NCI-H748 (cell line): ENCODE measurements at regions not wholly inside any gene's neighbourhood (a gene's known extent, or its start where the extent isn't known, plus 50 kb on each side); places are given as distances from the start of the nearest gene placed in this dataset.
A peak's percentile ranks its signal among the peaks of the same experiment; 100 is the strongest.
"Not testable (repeated sequence)": the region's sequence is repeated elsewhere in the genome, so short reads cannot be mapped to it uniquely, and the experiment has no call there.

Source experiments
- DNase-seq: peaks from one replicate; lab custom pipeline; 2025; ENCODE audit not compliant: unreplicated experiment; lab: John Stamatoyannopoulos, UW

- DNase-seq, result no peak
Observed at GRCh38 chr11:69884751-69885150, 65.5 kb upstream of the FGF3 start.

GRCh38 chr11:69887330-69887729, 68.1 kb upstream of the FGF3 start:
- DNase-seq, result no peak

- DNase-seq, result no peak
Observed at GRCh38 chr11:69887841-69888427, 68.7 kb upstream of the FGF3 start.

GRCh38 chr11:69888483-69889181, 69.4 kb upstream of the FGF3 start:
- DNase-seq, result peak; percentile 80

DNA sequence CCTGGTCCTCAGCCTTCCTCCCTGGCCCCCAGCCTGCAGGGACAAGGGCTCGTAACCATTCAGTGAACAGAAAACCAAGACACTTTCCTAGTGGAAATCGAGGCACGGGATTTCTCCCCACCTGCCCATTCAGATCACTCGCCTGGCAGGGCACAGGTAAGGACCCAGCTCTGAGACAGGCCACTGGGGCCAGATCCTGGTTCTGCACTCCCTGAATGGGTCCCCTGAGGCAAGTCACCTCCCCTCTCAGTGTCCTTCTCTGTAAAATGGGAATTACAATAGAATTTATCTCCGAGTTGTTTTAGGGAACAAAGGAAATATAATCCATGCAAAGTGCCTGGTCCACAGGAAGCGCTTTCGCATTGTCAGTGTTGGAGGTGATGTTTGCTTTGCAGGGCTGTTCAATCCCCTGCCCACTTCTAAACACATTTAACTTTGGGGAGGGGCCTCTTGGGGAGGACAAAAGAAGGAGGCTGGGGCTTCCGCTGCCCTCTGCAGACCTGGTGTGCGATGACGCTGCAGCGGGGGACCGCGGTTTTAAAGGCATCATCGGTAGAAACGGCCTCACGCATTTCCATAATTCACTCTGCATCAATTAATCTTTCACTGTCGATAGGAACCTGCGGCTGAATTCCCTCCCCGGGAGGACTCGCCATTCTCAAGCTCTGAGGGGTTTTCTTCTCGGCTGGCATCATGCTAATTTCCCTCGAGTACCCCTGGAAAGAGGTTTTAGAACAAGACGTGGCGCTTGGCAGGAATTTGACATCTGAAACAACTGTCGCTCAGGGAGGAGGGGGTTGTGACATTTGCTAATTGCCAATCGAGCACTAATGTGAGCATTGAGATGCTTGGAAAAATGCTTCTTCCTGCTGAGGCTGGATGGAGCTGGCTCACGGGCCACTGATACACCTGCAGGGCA, 70.4 kb upstream of the FGF3 start:
- DNase-seq, result peak; percentile 95

DNA sequence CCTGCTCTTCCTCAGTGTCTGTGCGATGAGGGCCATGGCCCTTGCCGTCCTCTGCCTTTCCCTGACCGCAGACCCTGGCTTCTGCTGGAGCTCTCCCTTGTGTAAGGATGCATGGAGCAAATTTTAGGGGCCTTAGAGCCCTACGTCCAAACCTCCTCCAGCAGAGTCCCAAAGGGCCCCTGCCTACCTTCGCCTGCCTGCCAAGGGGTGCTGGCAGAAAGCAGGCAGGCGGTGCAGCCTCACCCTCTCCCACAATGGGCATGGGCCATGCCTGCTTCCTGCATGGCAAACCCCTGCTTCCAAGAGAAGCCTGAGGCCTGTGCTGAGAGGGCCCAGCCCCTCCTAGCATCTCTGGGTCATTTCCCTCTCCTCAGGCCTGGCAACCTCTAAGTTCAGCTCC, 71.3 kb upstream of the FGF3 start:
- no peak for DNase-seq

GRCh38 chr11:69891421-69892236, 72.4 kb upstream of the FGF3 start:
- peak; percentile 16 for DNase-seq

- no peak for DNase-seq
Observed at GRCh38 chr11:69892237-69892985, 73.2 kb upstream of the FGF3 start.

DNA sequence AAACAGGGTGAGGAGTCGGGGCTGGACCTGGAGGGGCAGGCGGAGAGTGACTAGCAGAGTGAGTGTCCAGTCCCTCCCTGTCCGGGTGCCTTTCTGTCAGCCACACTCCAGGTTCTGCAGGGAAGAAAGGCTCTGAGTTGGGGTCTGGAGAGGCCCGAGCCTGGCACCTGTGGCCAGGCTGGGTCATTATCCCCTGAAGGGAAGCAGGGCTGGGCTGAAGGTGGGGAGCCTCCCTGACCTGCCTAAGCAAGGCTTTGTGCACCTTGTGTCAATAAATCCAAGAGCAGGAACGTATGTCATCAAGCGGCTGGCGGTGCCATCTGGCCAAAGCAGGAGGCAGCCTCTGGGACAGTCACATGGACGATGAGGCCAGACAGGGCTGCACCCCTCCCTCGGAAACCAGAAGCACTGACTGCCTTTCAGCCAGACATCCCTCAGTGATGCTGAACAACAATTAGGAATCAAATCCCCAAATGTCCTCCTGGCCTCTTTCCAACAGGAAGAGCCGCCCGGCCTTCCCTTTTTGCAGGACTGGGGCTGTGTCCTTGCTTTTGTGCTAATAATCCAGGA, 73.9 kb upstream of the FGF3 start:
- peak; percentile 77 for DNase-seq

GRCh38 chr11:69893631-69894030, 74.4 kb upstream of the FGF3 start:
- DNase-seq, result no peak

GRCh38 chr11:69894181-69894611, 75.0 kb upstream of the FGF3 start:
- DNase-seq, result no peak

- DNase-seq, result no peak
Observed at GRCh38 chr11:69894648-69895047, 75.4 kb upstream of the FGF3 start.

GRCh38 chr11:69896250-69896649, 77.0 kb upstream of the FGF3 start:
- DNase-seq, result no peak

- DNase-seq, result no peak
Observed at GRCh38 chr11:69898123-69898522, 78.9 kb upstream of the FGF3 start.

DNA sequence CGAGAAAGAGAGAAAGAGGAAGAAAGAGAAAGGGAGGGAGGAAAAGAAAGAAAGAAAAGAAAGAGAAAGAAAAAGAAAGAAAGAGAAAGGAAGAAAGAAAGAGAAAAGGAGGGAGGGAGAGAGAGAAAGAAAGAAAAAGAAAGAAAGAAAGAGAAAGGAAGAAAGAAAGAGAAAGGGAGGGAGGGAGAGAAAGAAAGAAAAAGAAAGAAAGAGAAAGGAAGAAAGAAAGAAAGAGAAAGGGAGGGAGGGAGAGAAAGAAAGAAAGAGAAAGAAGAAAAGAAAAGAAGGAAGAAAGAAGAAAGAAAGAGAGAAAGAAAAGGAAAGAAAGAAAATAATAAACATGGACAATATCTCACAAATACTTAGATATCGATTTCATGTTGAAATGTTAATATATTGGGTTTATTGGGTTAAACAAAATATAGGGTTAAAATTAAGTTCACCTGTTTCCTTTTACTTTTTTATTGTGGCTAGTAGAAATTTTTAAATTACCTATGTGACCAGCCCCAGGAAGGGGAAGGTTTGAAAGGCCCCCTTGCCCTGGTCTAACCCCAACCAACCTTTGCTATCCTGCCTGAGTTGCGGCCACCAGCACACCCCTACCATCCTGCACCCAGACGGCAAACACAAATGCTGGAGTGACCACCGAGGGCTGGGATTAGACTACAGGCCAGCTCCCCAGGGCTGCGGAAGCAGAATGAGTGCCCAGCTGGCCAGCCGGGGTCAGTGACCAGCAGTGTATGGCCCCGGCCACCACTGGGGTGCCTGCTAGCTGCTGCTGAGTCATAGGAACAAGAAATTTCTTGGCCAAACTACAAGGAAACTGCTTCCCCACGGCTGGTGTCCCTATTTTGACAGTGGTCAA, 81.0 kb upstream of the FGF3 start:
- DNase-seq, result no peak

DNA sequence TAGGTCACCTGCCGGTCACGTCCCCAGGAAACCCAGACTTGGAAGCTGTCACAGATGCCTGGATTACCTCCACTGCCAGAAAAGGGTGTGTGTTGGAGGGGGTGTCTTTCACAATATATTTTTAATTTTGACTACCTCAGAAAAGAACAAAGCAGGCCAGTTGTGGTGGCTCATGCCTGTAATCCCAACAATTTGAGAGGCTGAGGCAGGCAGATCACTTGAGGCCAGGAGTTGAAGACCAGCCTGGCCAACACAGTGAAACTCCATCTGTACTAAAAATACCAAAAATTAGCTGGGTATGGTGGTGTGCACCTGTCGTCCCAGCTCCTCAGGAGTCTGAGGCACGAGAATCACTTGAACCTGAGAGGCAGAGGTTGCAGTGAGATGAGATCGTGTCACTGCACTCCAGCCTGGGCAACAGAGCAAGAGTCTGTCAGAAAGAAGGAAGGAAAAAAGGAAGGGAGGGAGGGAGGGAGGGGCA, 81.6 kb upstream of the FGF3 start:
- not testable (repeated sequence) for DNase-seq

DNA sequence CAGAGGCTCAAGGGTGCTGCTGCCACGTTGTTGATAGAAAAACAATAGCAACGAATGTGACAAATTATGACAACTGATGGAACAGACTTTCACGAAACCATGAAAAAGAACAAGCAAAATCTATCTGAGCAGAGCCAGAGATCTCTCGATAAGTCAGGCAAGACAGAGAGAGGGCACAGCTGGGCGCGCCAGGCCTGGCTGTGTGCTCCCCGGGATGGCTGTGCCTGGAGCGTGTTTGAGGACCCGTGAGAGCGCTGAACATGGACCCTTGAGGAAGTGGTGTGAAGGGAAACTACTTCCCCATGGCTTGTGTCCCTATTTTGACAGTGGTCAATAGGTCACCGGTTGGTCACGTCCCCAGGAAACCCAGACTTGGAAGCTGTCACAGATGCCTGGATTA, 83.1 kb upstream of the FGF3 start:
- no peak for DNase-seq

GRCh38 chr11:69903211-69903610, 84.0 kb upstream of the FGF3 start:
- DNase-seq, result no peak
